Mammary epithelial cell (primary cell): ENCODE measurements at regions not wholly inside any gene's neighbourhood (a gene's known extent, or its start where the extent isn't known, plus 50 kb on each side); places are given as distances from the start of the nearest gene placed in this dataset.

Experiments
- CTCF ChIP-seq, 2 donors: IDR thresholded peaks in 1 of 2; conservative IDR thresholded peaks in 1 of 2; 2 replicates each; pipeline ENCODE4 v1.5.1; 2011 to 2012; ENCODE audit warnings: inconsistent platforms in 2 of 2, low read length in 2 of 2, mild to moderate bottlenecking in 2 of 2, control low read depth in 1 of 2, low read depth in 1 of 2; ENCODE audit not compliant: insufficient read depth in 1 of 2; ENCODE audit errors: extremely low read depth in 1 of 2
- EZH2 ChIP-seq: IDR thresholded peaks from 2 replicates; pipeline ENCODE4 v1.6.1; 2012; ENCODE audit warnings: low read length, inconsistent platforms, borderline replicate concordance

- TF ChIP-seq EZH2: no peak
- TF ChIP-seq CTCF (conservative IDR thresholded peaks at IDR 0.05 in 1 of 2, IDR thresholded peaks at IDR 0.05 in 1 of 2; ENCODE audit: extremely low read depth in 1 of 2, insufficient read depth in 1 of 2, low read depth in 1 of 2, low read length in 2 of 2): no peak
Observed at GRCh38 chr12:34297790-34298164, 275.5 kb downstream of the ALG10 start.
